ENCODE measurements at regions not wholly inside any gene's neighbourhood (a gene's known extent, or its start where the extent isn't known, plus 50 kb on each side); places are given as distances from the start of the nearest gene placed in this dataset.

DNA sequence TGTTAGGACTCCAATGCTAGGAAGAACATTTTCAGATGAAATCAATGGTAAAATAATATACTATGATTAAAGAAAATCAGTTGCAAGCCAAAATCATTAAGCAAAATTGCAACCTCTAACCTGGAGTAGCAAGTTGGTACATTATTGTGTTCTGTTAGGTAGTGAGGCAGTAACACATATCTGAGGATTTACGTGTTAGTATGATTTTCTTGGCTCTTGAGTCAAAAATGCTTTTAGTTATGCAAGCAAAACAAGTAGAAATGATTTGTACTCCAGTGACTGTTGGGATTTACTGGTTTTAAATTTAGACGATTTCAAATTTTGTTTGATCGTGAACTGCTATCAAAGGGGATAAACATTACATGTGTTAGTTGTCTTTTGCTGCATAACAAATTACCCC lies 293.0 kb upstream of the BTBD3 start:
- H3K27me3 ChIP-seq (ENCODE audit: insufficient read depth, low read length), result no peaks in the 10 kb centered on the region
- ATAC-seq, result no peak
- no peak for DNase-seq (ENCODE audit: low read depth, low spot score)
- H3K9me2 ChIP-seq (ENCODE audit: insufficient read depth), result no peaks in the 10 kb centered on the region
- no peaks in the 10 kb centered on the region for H3K36me3 ChIP-seq (ENCODE audit: control insufficient read depth in 1 of 2, insufficient read depth in 2 of 2, low read length in 2 of 2)
- H3K4me3 ChIP-seq (replicated peaks in 1 of 2; ENCODE audit: low read depth in 1 of 2, low read length in 2 of 2), result no peak overlapping the region
- no peak overlapping the region for H2AFZ ChIP-seq (ENCODE audit: low read depth, low read length, poor library complexity, severe bottlenecking)
- H3K27ac ChIP-seq (ENCODE audit: low read depth, low read length), result no peak overlapping the region
- H3K9ac ChIP-seq (ENCODE audit: low read length), result no peak overlapping the region
- no TSS peak for BruUV-seq (replicated peaks)
- ChIA-PET CTCF (no interaction called here), POLR2A (no interaction called here), RAD21 (ENCODE audit: low non-redundant PET in 1 of 2, low total read pairs in 2 of 2, uncharacterized antibody in 2 of 2, unreplicated experiment in 2 of 2) (no interaction called here)
- no peaks in the 10 kb centered on the region for H3K79me2 ChIP-seq (ENCODE audit: insufficient read depth, low read length)
- no peaks in the 10 kb centered on the region for H3K4me1 ChIP-seq (ENCODE audit: control insufficient read depth in 1 of 2, insufficient read depth in 2 of 2, low read length in 2 of 2)
- H3K4me2 ChIP-seq (ENCODE audit: low read length), result no peak overlapping the region
- TF ChIP-seq EZH2 (IDR thresholded peaks at IDR 0.05) (no peak), EZH2phosphoT487 (IDR thresholded peaks at IDR 0.05; ENCODE audit: borderline replicate concordance) (no peak), CBX3 (IDR thresholded peaks at IDR 0.05; ENCODE audit: low read depth) (no peak), JUND (IDR thresholded peaks at IDR 0.05) (no peak), EGR1 (IDR thresholded peaks at IDR 0.05; ENCODE audit: low read depth) (no peak), ZFX (IDR thresholded peaks at IDR 0.05) (no peak)
- TF ChIP-seq, protein P1, sequence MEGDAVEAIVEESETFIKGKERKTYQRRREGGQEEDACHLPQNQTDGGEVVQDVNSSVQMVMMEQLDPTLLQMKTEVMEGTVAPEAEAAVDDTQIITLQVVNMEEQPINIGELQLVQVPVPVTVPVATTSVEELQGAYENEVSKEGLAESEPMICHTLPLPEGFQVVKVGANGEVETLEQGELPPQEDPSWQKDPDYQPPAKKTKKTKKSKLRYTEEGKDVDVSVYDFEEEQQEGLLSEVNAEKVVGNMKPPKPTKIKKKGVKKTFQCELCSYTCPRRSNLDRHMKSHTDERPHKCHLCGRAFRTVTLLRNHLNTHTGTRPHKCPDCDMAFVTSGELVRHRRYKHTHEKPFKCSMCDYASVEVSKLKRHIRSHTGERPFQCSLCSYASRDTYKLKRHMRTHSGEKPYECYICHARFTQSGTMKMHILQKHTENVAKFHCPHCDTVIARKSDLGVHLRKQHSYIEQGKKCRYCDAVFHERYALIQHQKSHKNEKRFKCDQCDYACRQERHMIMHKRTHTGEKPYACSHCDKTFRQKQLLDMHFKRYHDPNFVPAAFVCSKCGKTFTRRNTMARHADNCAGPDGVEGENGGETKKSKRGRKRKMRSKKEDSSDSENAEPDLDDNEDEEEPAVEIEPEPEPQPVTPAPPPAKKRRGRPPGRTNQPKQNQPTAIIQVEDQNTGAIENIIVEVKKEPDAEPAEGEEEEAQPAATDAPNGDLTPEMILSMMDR (IDR thresholded peaks at IDR 0.05 in 2 of 3, conservative IDR thresholded peaks at IDR 0.05 in 1 of 3; ENCODE audit: borderline replicate concordance in 1 of 3, insufficient read depth in 1 of 3, low read depth in 2 of 3, low read length in 2 of 3), result no peak
- TF ChIP-seq, protein P2, sequence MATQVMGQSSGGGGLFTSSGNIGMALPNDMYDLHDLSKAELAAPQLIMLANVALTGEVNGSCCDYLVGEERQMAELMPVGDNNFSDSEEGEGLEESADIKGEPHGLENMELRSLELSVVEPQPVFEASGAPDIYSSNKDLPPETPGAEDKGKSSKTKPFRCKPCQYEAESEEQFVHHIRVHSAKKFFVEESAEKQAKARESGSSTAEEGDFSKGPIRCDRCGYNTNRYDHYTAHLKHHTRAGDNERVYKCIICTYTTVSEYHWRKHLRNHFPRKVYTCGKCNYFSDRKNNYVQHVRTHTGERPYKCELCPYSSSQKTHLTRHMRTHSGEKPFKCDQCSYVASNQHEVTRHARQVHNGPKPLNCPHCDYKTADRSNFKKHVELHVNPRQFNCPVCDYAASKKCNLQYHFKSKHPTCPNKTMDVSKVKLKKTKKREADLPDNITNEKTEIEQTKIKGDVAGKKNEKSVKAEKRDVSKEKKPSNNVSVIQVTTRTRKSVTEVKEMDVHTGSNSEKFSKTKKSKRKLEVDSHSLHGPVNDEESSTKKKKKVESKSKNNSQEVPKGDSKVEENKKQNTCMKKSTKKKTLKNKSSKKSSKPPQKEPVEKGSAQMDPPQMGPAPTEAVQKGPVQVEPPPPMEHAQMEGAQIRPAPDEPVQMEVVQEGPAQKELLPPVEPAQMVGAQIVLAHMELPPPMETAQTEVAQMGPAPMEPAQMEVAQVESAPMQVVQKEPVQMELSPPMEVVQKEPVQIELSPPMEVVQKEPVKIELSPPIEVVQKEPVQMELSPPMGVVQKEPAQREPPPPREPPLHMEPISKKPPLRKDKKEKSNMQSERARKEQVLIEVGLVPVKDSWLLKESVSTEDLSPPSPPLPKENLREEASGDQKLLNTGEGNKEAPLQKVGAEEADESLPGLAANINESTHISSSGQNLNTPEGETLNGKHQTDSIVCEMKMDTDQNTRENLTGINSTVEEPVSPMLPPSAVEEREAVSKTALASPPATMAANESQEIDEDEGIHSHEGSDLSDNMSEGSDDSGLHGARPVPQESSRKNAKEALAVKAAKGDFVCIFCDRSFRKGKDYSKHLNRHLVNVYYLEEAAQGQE (IDR thresholded peaks at IDR 0.05; ENCODE audit: low read depth), result no peak
- intact Hi-C loops (cut with micrococcal nuclease), result no loop called here
- no peaks in the 10 kb centered on the region for H3K9me3 ChIP-seq (ENCODE audit: control insufficient read depth in 1 of 2, insufficient read depth in 1 of 2, low read depth in 1 of 2, low read length in 2 of 2)
- no peaks in the 10 kb centered on the region for H4K20me1 ChIP-seq (ENCODE audit: insufficient read depth)
